SK-N-SH (cell line): ENCODE measurements at regions not wholly inside any gene's neighbourhood (a gene's known extent, or its start where the extent isn't known, plus 50 kb on each side); places are given as distances from the start of the nearest gene placed in this dataset.

Source experiments
- CTCF ChIA-PET: fragments of 300-600, 350-600 bp; formaldehyde crosslinking; extraction: SDS; loops from one replicate; lab custom pipeline; 2021; lab: Yijun Ruan, JAX
- POLR2A ChIA-PET: fragments of 350-600 bp; sonication (Branson Sonifier 250); formaldehyde crosslinking; extraction: SDS; loops from one replicate; lab custom pipeline; 2020; ENCODE audit warnings: antibody characterized with exemption, inconsistent platforms; lab: Yijun Ruan, JAX
- DNase-seq: peaks from one replicate; pipeline ENCODE4 v3.0.0; 2012
- H2AFZ ChIP-seq: fragments of 200-600 bp; sonication (generic); 2 replicates; pipeline ENCODE4 v1.8.1; 2016; ENCODE audit warnings: antibody characterized with exemption, mild to moderate bottlenecking, low read depth
- H3F3A ChIP-seq: fragments of 200-600 bp; sonication (generic); replicated peaks from 2 replicates; pipeline ENCODE3; 2016; ENCODE audit warnings: antibody characterized with exemption, mild to moderate bottlenecking; ENCODE audit not compliant: insufficient read depth
- H3K27ac ChIP-seq, 2 experiments: fragments of 200-500 bp in 1 of 2; fragments of 200-600 bp in 1 of 2; sonication (Bioruptor generic) in 1 of 2; sonication (generic), shearing (Covaris generic) in 1 of 2; 2 replicates each; pipeline versions ENCODE4 v1.5.1 to v1.6.1; 2014 to 2016; ENCODE audit warnings: low read depth in 2 of 2, inconsistent platforms in 1 of 2, low read length in 1 of 2, mild to moderate bottlenecking in 1 of 2, mixed read lengths in 1 of 2
- H3K27me3 ChIP-seq: fragments of 200-600 bp; sonication (generic), shearing (Covaris generic); 2 replicates; pipeline ENCODE4 v1.6.1; 2016; ENCODE audit warnings: mixed run types; ENCODE audit not compliant: insufficient read depth
- H3K36me3 ChIP-seq, 2 experiments: fragments of 200-500 bp in 1 of 2; fragments of 200-600 bp in 1 of 2; sonication (Bioruptor generic) in 1 of 2; sonication (generic) in 1 of 2; replicated peaks in 1 of 2; 2 replicates each; pipeline versions ENCODE3 to v1.5.1; 2014 to 2016; ENCODE audit warnings: low read length in 1 of 2, mild to moderate bottlenecking in 1 of 2; ENCODE audit not compliant: insufficient read depth in 2 of 2, control insufficient read depth in 1 of 2
- H3K4me1 ChIP-seq, 2 experiments: fragments of 200-500 bp in 1 of 2; fragments of 200-600 bp in 1 of 2; sonication (Bioruptor generic) in 1 of 2; sonication (generic), shearing (Covaris generic) in 1 of 2; 2 replicates each; pipeline versions ENCODE4 v1.5.1 to v1.6.1; 2014 to 2016; ENCODE audit warnings: low read depth in 1 of 2, low read length in 1 of 2, mixed run types in 1 of 2; ENCODE audit not compliant: insufficient read depth in 2 of 2, control insufficient read depth in 1 of 2
- H3K4me2 ChIP-seq: fragments of 200-600 bp; sonication (generic), shearing (Covaris generic); 2 replicates; pipeline ENCODE4 v1.6.1; 2017; ENCODE audit warnings: mixed run types
- H3K4me3 ChIP-seq, 2 experiments: fragments of 200-500 bp in 1 of 2; fragments of 200-600 bp in 1 of 2; sonication (Bioruptor generic) in 1 of 2; sonication (generic), shearing (Covaris generic) in 1 of 2; 2 replicates each; pipeline versions ENCODE4 v1.5.1 to v1.8.1; 2014 to 2016; ENCODE audit warnings: low read depth in 2 of 2, inconsistent platforms in 1 of 2, low read length in 1 of 2, mild to moderate bottlenecking in 1 of 2, mixed read lengths in 1 of 2, moderate library complexity in 1 of 2
- H3K79me2 ChIP-seq: fragments of 200-600 bp; sonication (generic); 2 replicates; pipeline ENCODE4 v1.8.1; 2017; ENCODE audit warnings: mild to moderate bottlenecking; ENCODE audit not compliant: insufficient read depth
- H3K9ac ChIP-seq: fragments of 200-600 bp; sonication (generic); 2 replicates; pipeline ENCODE4 v1.6.1; 2017; ENCODE audit warnings: mixed run types
- H3K9me2 ChIP-seq: fragments of 200-600 bp; sonication (generic); 2 replicates; pipeline ENCODE4 v1.6.1; 2017; ENCODE audit warnings: mixed run types
- H3K9me3 ChIP-seq: fragments of 200-600 bp; sonication (generic); 2 replicates; pipeline ENCODE4 v1.6.1; 2017; ENCODE audit warnings: mixed run types, mild to moderate bottlenecking, moderate library complexity
- H4K20me1 ChIP-seq: fragments of 200-600 bp; sonication (generic); 2 replicates; pipeline ENCODE4 v1.6.1; 2017; ENCODE audit warnings: mild to moderate bottlenecking, mixed run types; ENCODE audit not compliant: insufficient read depth
- CTCF ChIP-seq: fragments of 200-600 bp; sonication (generic); IDR thresholded peaks from 2 replicates; pipeline ENCODE4 v1.6.1; 2017; ENCODE audit warnings: antibody characterized with exemption, mild to moderate bottlenecking, moderate library complexity
- ELF1 ChIP-seq: IDR thresholded peaks from 2 replicates; pipeline ENCODE4 v1.4.0; 2012
- EZH2phosphoT487 ChIP-seq: fragments of 200-600 bp; sonication (generic); IDR thresholded peaks from 2 replicates; pipeline ENCODE4 v1.6.1; 2017; ENCODE audit warnings: low read depth, mixed run types, mild to moderate bottlenecking, antibody characterized with exemption, moderate library complexity, borderline replicate concordance
- GABPA ChIP-seq: IDR thresholded peaks from 2 replicates; pipeline ENCODE4 v1.4.0; 2012; ENCODE audit warnings: low read depth, mild to moderate bottlenecking
- GATA2 ChIP-seq: sonication (generic); formaldehyde crosslinking; IDR thresholded peaks from 2 replicates; pipeline ENCODE4 v1.5.0; 2020; ENCODE audit warnings: mild to moderate bottlenecking, missing genetic modification reagents
- MAX ChIP-seq: IDR thresholded peaks from 2 replicates; pipeline ENCODE4 v1.4.0; 2012; ENCODE audit warnings: low read depth
- MEF2A ChIP-seq: IDR thresholded peaks from 2 replicates; pipeline ENCODE4 v1.4.0; 2012; ENCODE audit warnings: low read depth, borderline replicate concordance
- MXI1 ChIP-seq: IDR thresholded peaks from 2 replicates; pipeline ENCODE4 v1.6.1; 2012; ENCODE audit warnings: mild to moderate bottlenecking, low read depth, low read length, improper control_type of control experiment
- NRF1 ChIP-seq: IDR thresholded peaks from 2 replicates; pipeline ENCODE4 v1.6.1; 2012; ENCODE audit warnings: low read depth, mild to moderate bottlenecking, low read length
- PBX3 ChIP-seq: IDR thresholded peaks from 2 replicates; pipeline ENCODE4; 2012
- RAD21 ChIP-seq: IDR thresholded peaks from 2 replicates; pipeline ENCODE4 v1.6.1; 2012; ENCODE audit warnings: mild to moderate bottlenecking, low read length
- RCOR1 ChIP-seq: fragments of 150-350 bp; IDR thresholded peaks from 2 replicates; pipeline ENCODE4 v1.6.1; 2017; ENCODE audit warnings: antibody characterized with exemption, low read length
- RXRA ChIP-seq: IDR thresholded peaks from 2 replicates; pipeline ENCODE4 v1.4.0; 2012; ENCODE audit warnings: low read depth, mild to moderate bottlenecking, borderline replicate concordance
- SIN3A ChIP-seq: IDR thresholded peaks from 2 replicates; pipeline ENCODE4 v1.6.1; 2012; ENCODE audit warnings: low read depth, mild to moderate bottlenecking, low read length, moderate library complexity, borderline replicate concordance
- TCF12 ChIP-seq: IDR thresholded peaks from 2 replicates; pipeline ENCODE4 v1.4.0; 2012
- USF2 ChIP-seq: fragments of 150-350 bp; IDR thresholded peaks from 2 replicates; pipeline ENCODE4 v1.6.1; 2017; ENCODE audit warnings: antibody characterized with exemption, low read length, low read depth, borderline replicate concordance
- ZBTB33 ChIP-seq: IDR thresholded peaks from 2 replicates; pipeline ENCODE4 v1.4.0; 2012; ENCODE audit warnings: low read depth, borderline replicate concordance
- WGBS: methylation state at CpG from one replicate; pipeline ENCODE4 v1.1.6; 2017; ENCODE audit warnings: low lambda C conversion rate; 5-methylcytosine and 5-hydroxymethylcytosine counted together

- H3F3A ChIP-seq = no peaks in the 10 kb centered on the region
- no peaks in the 10 kb centered on the region for H3K36me3 ChIP-seq
- H3K4me3 ChIP-seq = no peak overlapping the region
- H3K4me2 ChIP-seq = no peak overlapping the region
- no peak overlapping the region for H3K27ac ChIP-seq
- no peak for TF ChIP-seq MXI1
- no peak for TF ChIP-seq RXRA
- no peak for TF ChIP-seq ELF1
- no peak for TF ChIP-seq GABPA
- no peak for TF ChIP-seq ZBTB33
- no peaks in the 10 kb centered on the region for H3K9me2 ChIP-seq
- no peaks in the 10 kb centered on the region; the same call in 1 of the 2 replicates for H3K27me3 ChIP-seq
- H2AFZ ChIP-seq = no peak overlapping the region
- no peaks in the 10 kb centered on the region for H3K9me3 ChIP-seq
- WGBS = 8% methylated on average over 3 of the region's 3 CpGs
- no peaks in the 10 kb centered on the region for H3K4me1 ChIP-seq
- H3K9ac ChIP-seq = no peak overlapping the region
- no peaks in the 10 kb centered on the region for H4K20me1 ChIP-seq
- ChIA-PET CTCF (interaction anchor here (1.1 kb wide), 1 partner anchor 752 kb away, joined by 3 read pairs; no protein-coding TSS in a partner anchor), POLR2A (no interaction called here)
- DNase-seq = no peak
- H3K79me2 ChIP-seq = no peaks in the 10 kb centered on the region
Observed at GRCh38 chr10:126734967-126735366, 64.5 kb upstream of the C10orf90 start.

GRCh38 chr10:126736142-126736541, 65.6 kb upstream of the C10orf90 start:
- no peaks in the 10 kb centered on the region for H3K9me2 ChIP-seq
- H3K27ac ChIP-seq = no peak overlapping the region
- no peak overlapping the region for H3K9ac ChIP-seq
- H4K20me1 ChIP-seq = no peaks in the 10 kb centered on the region
- no peak overlapping the region for H3K4me2 ChIP-seq
- H3K4me1 ChIP-seq = no peaks in the 10 kb centered on the region
- DNase-seq = no peak
- H3K36me3 ChIP-seq = no peaks in the 10 kb centered on the region
- H2AFZ ChIP-seq = no peak overlapping the region
- ChIA-PET CTCF (interaction anchor here (1.0 to 1.1 kb wide), 3 partner anchors 9 to 754 kb away, joined by 3 to 4 read pairs (median 3); no protein-coding TSS in a partner anchor), POLR2A (no interaction called here)
- WGBS = 58% methylated on average over 5 of the region's 5 CpGs
- H3K9me3 ChIP-seq = no peaks in the 10 kb centered on the region
- H3K79me2 ChIP-seq = no peaks in the 10 kb centered on the region
- H3F3A ChIP-seq = no peaks in the 10 kb centered on the region
- H3K27me3 ChIP-seq = no peaks in the 10 kb centered on the region
- no peak overlapping the region for H3K4me3 ChIP-seq
- TF ChIP-seq MAX = no peak
- no peak for TF ChIP-seq TCF12
- no peak for TF ChIP-seq ZBTB33
- TF ChIP-seq SIN3A = no peak
- no peak for TF ChIP-seq USF2
- no peak for TF ChIP-seq RCOR1
- TF ChIP-seq CTCF = no peak
- no peak for TF ChIP-seq GATA2 (CRISPR knock-in tag)
- TF ChIP-seq EZH2phosphoT487 = no peak
- TF ChIP-seq MEF2A = no peak
- TF ChIP-seq NRF1 = no peak
- no peak for TF ChIP-seq ELF1
- TF ChIP-seq MXI1 = no peak
- no peak for TF ChIP-seq RAD21
- no peak for TF ChIP-seq PBX3
